HCT116 (cell line): ENCODE measurements at regions not wholly inside any gene's neighbourhood (a gene's known extent, or its start where the extent isn't known, plus 50 kb on each side); places are given as distances from the start of the nearest gene placed in this dataset.

Source experiments
- ATAC-seq: fragments of 200-7000 bp; cut with Tn5 transposase; 2 replicates; pipeline ENCODE4 v1.9.1; 2020; ENCODE audit warnings: mild to moderate bottlenecking, moderate library complexity
- BruUV-seq: library from RNA; stranded (reverse); fragments of 400-500 nt; replicated peaks from 2 replicates; lab custom pipeline; 2021; lab: Mats Ljungman, UMichigan
- CTCF ChIA-PET: fragments of 300-600 bp; sonication (Branson Sonifier 250); formaldehyde crosslinking; loops from one replicate; lab custom pipeline; 2021; ENCODE audit warnings: antibody characterized with exemption; lab: Charles Lee
- POLR2A ChIA-PET: fragments of 300-600, 350-600 bp; sonication (Branson Sonifier 250); formaldehyde crosslinking; loops from one replicate; lab custom pipeline; 2021; ENCODE audit warnings: antibody characterized with exemption; lab: Charles Lee
- RAD21 ChIA-PET, 2 experiments: fragments of 300-600 bp; sonication (Branson Sonifier 250); formaldehyde crosslinking; loops; one replicate each; lab custom pipeline; 2023; ENCODE audit warnings: low total read pairs in 2 of 2; ENCODE audit not compliant: uncharacterized antibody in 2 of 2, unreplicated experiment in 2 of 2, low non-redundant PET in 1 of 2; lab: Charles Lee
- DNase-seq: peaks from one replicate; pipeline ENCODE4 v3.0.0-alpha.2; 2010; ENCODE audit warnings: low read depth, low spot score
- H2AFZ ChIP-seq: fragments of 200-600 bp; shearing (Covaris generic), sonication (generic); 2 replicates; pipeline ENCODE4 v1.6.1; 2017; ENCODE audit warnings: low read depth, mixed run types, mixed read lengths, antibody characterized with exemption, low read length; ENCODE audit not compliant: poor library complexity, severe bottlenecking
- H3K27ac ChIP-seq: 2 replicates; pipeline ENCODE4 v1.5.1; 2012; ENCODE audit warnings: low read depth, low read length
- H3K27me3 ChIP-seq: fragments of 200-600 bp; sonication (generic); 2 replicates; pipeline ENCODE4 v1.6.1; 2016; ENCODE audit warnings: mixed run types, low read length, mixed read lengths; ENCODE audit not compliant: insufficient read depth
- H3K36me3 ChIP-seq, 2 experiments: fragments of 200-500 bp in 1 of 2; fragments of 200-600 bp in 1 of 2; sonication (Bioruptor generic) in 1 of 2; sonication (generic) in 1 of 2; 2 replicates each; pipeline versions ENCODE4 v1.5.1 to v1.6.1; 2014 to 2016; ENCODE audit warnings: low read length in 2 of 2, inconsistent platforms in 1 of 2, mixed read lengths in 1 of 2, mixed run types in 1 of 2; ENCODE audit not compliant: insufficient read depth in 2 of 2, control insufficient read depth in 1 of 2
- H3K4me1 ChIP-seq, 2 experiments: fragments of 200-600 bp in 1 of 2; sonication (generic) in 1 of 2; 2 replicates each; pipeline versions ENCODE4 v1.5.1 to v1.6.1; 2012 to 2017; ENCODE audit warnings: low read length in 2 of 2, inconsistent platforms in 1 of 2, mild to moderate bottlenecking in 1 of 2, mixed read lengths in 1 of 2, mixed run types in 1 of 2, moderate library complexity in 1 of 2; ENCODE audit not compliant: insufficient read depth in 2 of 2, control insufficient read depth in 1 of 2
- H3K4me2 ChIP-seq: fragments of 200-600 bp; sonication (generic); 2 replicates; pipeline ENCODE4 v1.6.1; 2017; ENCODE audit warnings: mixed run types, low read length, mixed read lengths
- H3K4me3 ChIP-seq, 2 experiments: fragments of 200-600 bp in 1 of 2; sonication (generic) in 1 of 2; replicated peaks in 1 of 2; 2 replicates each; pipeline ENCODE4 v1.5.1; 2011 to 2016; ENCODE audit warnings: low read length in 2 of 2, control low read depth in 1 of 2, low read depth in 1 of 2, mild to moderate bottlenecking in 1 of 2, mixed read lengths in 1 of 2, mixed run types in 1 of 2
- H3K79me2 ChIP-seq: fragments of 200-600 bp; sonication (generic); 2 replicates; pipeline ENCODE4 v1.6.1; 2017; ENCODE audit warnings: mild to moderate bottlenecking, mixed run types, low read length, moderate library complexity, mixed read lengths; ENCODE audit not compliant: insufficient read depth
- H3K9ac ChIP-seq: fragments of 200-600 bp; sonication (generic); 2 replicates; pipeline ENCODE4 v1.6.1; 2016; ENCODE audit warnings: low read length, mixed read lengths
- H3K9me2 ChIP-seq: fragments of 200-600 bp; sonication (generic), shearing (Covaris generic); 2 replicates; pipeline ENCODE4 v1.6.1; 2017; ENCODE audit warnings: mixed run types, mild to moderate bottlenecking, moderate library complexity; ENCODE audit not compliant: insufficient read depth
- H3K9me3 ChIP-seq, 2 experiments: fragments of 200-500 bp in 1 of 2; fragments of 200-600 bp in 1 of 2; sonication (Bioruptor generic) in 1 of 2; sonication (generic) in 1 of 2; 2 replicates each; pipeline ENCODE4 v1.6.1; 2014 to 2017; ENCODE audit warnings: low read length in 2 of 2, mixed read lengths in 2 of 2, inconsistent platforms in 1 of 2, low read depth in 1 of 2, mild to moderate bottlenecking in 1 of 2, mixed run types in 1 of 2, moderate library complexity in 1 of 2; ENCODE audit not compliant: control insufficient read depth in 1 of 2, insufficient read depth in 1 of 2
- H4K20me1 ChIP-seq: fragments of 200-600 bp; sonication (generic), shearing (Covaris generic); 2 replicates; pipeline ENCODE4 v1.6.1; 2017; ENCODE audit warnings: mixed run types, mild to moderate bottlenecking, moderate library complexity; ENCODE audit not compliant: insufficient read depth
- ATF3 ChIP-seq: IDR thresholded peaks from 2 replicates; pipeline ENCODE4 v1.6.1; 2012
- EGR1 ChIP-seq: IDR thresholded peaks from 2 replicates; pipeline ENCODE4 v1.6.1; 2012; ENCODE audit warnings: low read depth
- EZH2phosphoT487 ChIP-seq: fragments of 200-600 bp; IDR thresholded peaks from 2 replicates; pipeline ENCODE4 v1.6.1; 2018; ENCODE audit warnings: antibody characterized with exemption, borderline replicate concordance
- MAX ChIP-seq: IDR thresholded peaks from 2 replicates; pipeline ENCODE4 v1.6.1; 2012
- POLR2AphosphoS5 ChIP-seq: IDR thresholded peaks from 2 replicates; pipeline ENCODE4 v1.6.1; 2011; ENCODE audit warnings: mild to moderate bottlenecking, low read depth, low read length, moderate library complexity
- REST ChIP-seq: IDR thresholded peaks from 2 replicates; pipeline ENCODE4 v1.6.1; 2012; ENCODE audit warnings: low read depth
- SRF ChIP-seq: IDR thresholded peaks from 2 replicates; pipeline ENCODE4 v1.6.1; 2012; ENCODE audit warnings: low read depth
- ZBTB33 ChIP-seq: IDR thresholded peaks from 2 replicates; pipeline ENCODE4 v1.6.1; 2011; ENCODE audit warnings: mild to moderate bottlenecking, low read length, moderate library complexity; ENCODE audit not compliant: insufficient replicate concordance; ENCODE audit errors: extremely low read depth
- ZNF274 ChIP-seq: fragments of 200-500 bp; sonication (Bioruptor generic); IDR thresholded peaks from 2 replicates; pipeline ENCODE4 v1.6.1; 2014; ENCODE audit warnings: mild to moderate bottlenecking, low read depth, low read length, inconsistent platforms
- intact Hi-C: fragments of 100-400 bp; cut with micrococcal nuclease; formaldehyde crosslinking; loops from 2 replicates; pipeline ENCODE4 v1.10.0; 2022

GRCh38 chr18:77716282-77716681 lies 466.6 kb downstream of the GALR1 start:
- Histone ChIP-seq H3K27ac (no peak overlapping the region), H3K9me2 (no peaks in the 10 kb centered on the region)
- RAD21 ChIA-PET: no interaction called here
- POLR2A ChIA-PET: no interaction called here
- CTCF ChIA-PET: no interaction called here
- no peak for TF ChIP-seq EZH2phosphoT487
- TF ChIP-seq SRF: no peak
- TF ChIP-seq EGR1: no peak
- TF ChIP-seq REST: no peak
- TF ChIP-seq MAX: no peak
- no peak for TF ChIP-seq ZBTB33
- TF ChIP-seq POLR2AphosphoS5: no peak
- no peak for TF ChIP-seq ATF3
- TF ChIP-seq ZNF274: no peak
- TF ChIP-seq, all 23 proteins: peak for 0
- BruUV-seq: no TSS peak
- Histone ChIP-seq H3K9me3 (peaks cover 0 to 6% of the 10 kb centered on the region in 2 experiments; a peak in 3 of 4 replicates), H4K20me1 (no peaks in the 10 kb centered on the region), H3K4me1 (no peaks in the 10 kb centered on the region), H3K36me3 (no peaks in the 10 kb centered on the region), H3K79me2 (no peaks in the 10 kb centered on the region), H3K9ac (no peak overlapping the region), H3K27me3 (no peaks in the 10 kb centered on the region), H3K4me2 (no peak overlapping the region), H3K4me3 (no peak overlapping the region), H2AFZ (no peak overlapping the region)
- intact Hi-C loops: no loop called here
- ATAC-seq (no peak), DNase-seq (no peak)
